Kidney epithelial cell (primary cell): ENCODE measurements at regions not wholly inside any gene's neighbourhood (a gene's known extent, or its start where the extent isn't known, plus 50 kb on each side); places are given as distances from the start of the nearest gene placed in this dataset.

Experiments
- DNase-seq: peaks from one replicate; pipeline ENCODE4 v3.0.0-alpha.2; 2010; ENCODE audit warnings: low read depth
- H3K27me3 ChIP-seq: 2 replicates; pipeline ENCODE4 v1.6.0; 2011; ENCODE audit warnings: low read length; ENCODE audit not compliant: control insufficient read depth, insufficient read depth
- H3K36me3 ChIP-seq: 2 replicates; pipeline ENCODE4 v1.5.1; 2011; ENCODE audit warnings: low read length; ENCODE audit not compliant: control insufficient read depth, insufficient read depth
- H3K4me3 ChIP-seq: 2 replicates; pipeline ENCODE4 v1.5.1; 2011; ENCODE audit warnings: low read depth, mild to moderate bottlenecking, control low read depth, low read length
- CTCF ChIP-seq: IDR thresholded peaks from 2 replicates; pipeline ENCODE4 v1.5.1; 2011; ENCODE audit warnings: mild to moderate bottlenecking, moderate library complexity, low read length, control low read depth, inconsistent platforms; ENCODE audit not compliant: insufficient read depth, poor library complexity, severe bottlenecking

GRCh38 chr20:56797023-56797422 lies 167.9 kb downstream of the TFAP2C start:
- Histone ChIP-seq H3K27me3 (no peaks in the 10 kb centered on the region), H3K36me3 (no peaks in the 10 kb centered on the region), H3K4me3 (no peak overlapping the region)
- DNase-seq = no peak
- no peak for TF ChIP-seq CTCF

- Histone ChIP-seq H3K27me3 (no peaks in the 10 kb centered on the region), H3K4me3 (no peak overlapping the region), H3K36me3 (no peaks in the 10 kb centered on the region)
- DNase-seq = no peak
- no peak for TF ChIP-seq CTCF
Observed at GRCh38 chr20:56798634-56799033, 169.5 kb downstream of the TFAP2C start.

GRCh38 chr20:56799187-56799586 lies 170.1 kb downstream of the TFAP2C start:
- no peaks in the 10 kb centered on the region for H3K36me3 ChIP-seq
- no peak for TF ChIP-seq CTCF
- H3K4me3 ChIP-seq = no peak overlapping the region
- H3K27me3 ChIP-seq = no peaks in the 10 kb centered on the region
- DNase-seq = no peak

- no peak for TF ChIP-seq CTCF
- Histone ChIP-seq H3K36me3 (no peaks in the 10 kb centered on the region), H3K27me3 (no peaks in the 10 kb centered on the region), H3K4me3 (no peak overlapping the region)
- DNase-seq = no peak
Observed at GRCh38 chr20:56800088-56800487, 171.0 kb downstream of the TFAP2C start.

- TF ChIP-seq CTCF = no peak
- no peak for DNase-seq
Observed at GRCh38 chr20:56801971-56802755, 173.1 kb downstream of the TFAP2C start.

GRCh38 chr20:56802805-56803204 lies 173.7 kb downstream of the TFAP2C start:
- Histone ChIP-seq H3K4me3 (no peak overlapping the region), H3K36me3 (no peaks in the 10 kb centered on the region), H3K27me3 (no peaks in the 10 kb centered on the region)
- TF ChIP-seq CTCF = no peak
- no peak for DNase-seq

More at GRCh38 chr20:56801971-56802755, 173.1 kb downstream of the TFAP2C start:
- Histone ChIP-seq H3K4me3 (no peak overlapping the region), H3K36me3 (no peaks in the 10 kb centered on the region), H3K27me3 (no peaks in the 10 kb centered on the region)
